ENCODE measurements at regions not wholly inside any gene's neighbourhood (a gene's known extent, or its start where the extent isn't known, plus 50 kb on each side); places are given as distances from the start of the nearest gene placed in this dataset.

GRCh38 chr5:39526914-39527477 lies 102.2 kb upstream of the DAB2 start:
- TF ChIP-seq TAF1 (IDR thresholded peaks at IDR 0.05; ENCODE audit: low read depth, low read length) (no peak), SPI1 (IDR thresholded peaks at IDR 0.05; ENCODE audit: low read depth, low read length) (no peak), POLR2A (IDR thresholded peaks at IDR 0.05; ENCODE audit: low read depth, low read length) (no peak)

All from GM12891 (cell line).